Fibroblast of lung (primary cell): ENCODE measurements at regions not wholly inside any gene's neighbourhood (a gene's known extent, or its start where the extent isn't known, plus 50 kb on each side); places are given as distances from the start of the nearest gene placed in this dataset.
A peak's percentile ranks its signal among the peaks of the same experiment; 100 is the strongest.

Source experiments
- DNase-seq, 2 donors: peaks; one replicate each; pipeline versions ENCODE4 v3.0.0 to v3.0.0-alpha.2; 2010; ENCODE audit warnings: low read depth in 2 of 2
- H2AFZ ChIP-seq: 2 replicates; pipeline ENCODE4 v1.5.1; 2012; ENCODE audit warnings: low read length, control low read depth, inconsistent platforms
- H3K27ac ChIP-seq: 2 replicates; pipeline ENCODE4 v1.5.1; 2011; ENCODE audit warnings: low read length, control low read depth; ENCODE audit not compliant: insufficient read depth
- H3K27me3 ChIP-seq: 2 replicates; pipeline ENCODE4 v1.5.1; 2011; ENCODE audit warnings: mild to moderate bottlenecking, low read length; ENCODE audit not compliant: control insufficient read depth, insufficient read depth
- H3K36me3 ChIP-seq: 2 replicates; pipeline ENCODE4 v1.5.1; 2011; ENCODE audit warnings: low read length; ENCODE audit not compliant: control insufficient read depth, insufficient read depth
- H3K4me1 ChIP-seq: 2 replicates; pipeline ENCODE4 v1.5.1; 2011; ENCODE audit warnings: low read length; ENCODE audit not compliant: control insufficient read depth, insufficient read depth; ENCODE audit errors: extremely low read depth
- H3K4me2 ChIP-seq: 2 replicates; pipeline ENCODE4 v1.5.1; 2011; ENCODE audit warnings: low read length, control low read depth; ENCODE audit not compliant: insufficient read depth; ENCODE audit errors: extremely low read depth
- H3K4me3 ChIP-seq, 4 experiments: fragments of 200-600 bp in 1 of 4; sonication (generic) in 1 of 4; replicated peaks in 1 of 4; 2 replicates each; pipeline ENCODE4 v1.5.1; 2011 to 2016; ENCODE audit warnings: low read length in 4 of 4, low read depth in 3 of 4, mild to moderate bottlenecking in 3 of 4, control low read depth in 2 of 4, inconsistent platforms in 1 of 4, mixed read lengths in 1 of 4; ENCODE audit not compliant: insufficient read depth in 1 of 4; ENCODE audit errors: control extremely low read depth in 1 of 4
- H3K79me2 ChIP-seq: 2 replicates; pipeline ENCODE4 v1.5.1; 2012; ENCODE audit warnings: mild to moderate bottlenecking, low read length, inconsistent platforms; ENCODE audit not compliant: control insufficient read depth, insufficient read depth
- H3K9ac ChIP-seq: 2 replicates; pipeline ENCODE4 v1.5.1; 2011; ENCODE audit warnings: mild to moderate bottlenecking, low read length, control low read depth; ENCODE audit not compliant: insufficient read depth
- H3K9me3 ChIP-seq: 2 replicates; pipeline ENCODE4 v1.5.1; 2012; ENCODE audit warnings: low read depth, low read length; ENCODE audit not compliant: control insufficient read depth, insufficient read depth
- H4K20me1 ChIP-seq: 2 replicates; pipeline ENCODE4 v1.5.1; 2011; ENCODE audit warnings: low read length; ENCODE audit not compliant: control insufficient read depth, insufficient read depth; ENCODE audit errors: extremely low read depth
- EZH2 ChIP-seq: IDR thresholded peaks from 2 replicates; pipeline ENCODE4 v1.5.1; 2012; ENCODE audit warnings: low read length, control low read depth, mild to moderate bottlenecking; ENCODE audit errors: missing control alignments
- TF ChIP-seq, protein P1 (sequence below), 2 donors: IDR thresholded peaks in 1 of 2; conservative IDR thresholded peaks in 1 of 2; 1 replicate in 1 of 2; 2 replicates in 1 of 2; pipeline ENCODE4 v1.5.1; 2011 to 2012; ENCODE audit warnings: low read length in 2 of 2, control low read depth in 1 of 2, inconsistent platforms in 1 of 2, low read depth in 1 of 2, mild to moderate bottlenecking in 1 of 2

DNA sequence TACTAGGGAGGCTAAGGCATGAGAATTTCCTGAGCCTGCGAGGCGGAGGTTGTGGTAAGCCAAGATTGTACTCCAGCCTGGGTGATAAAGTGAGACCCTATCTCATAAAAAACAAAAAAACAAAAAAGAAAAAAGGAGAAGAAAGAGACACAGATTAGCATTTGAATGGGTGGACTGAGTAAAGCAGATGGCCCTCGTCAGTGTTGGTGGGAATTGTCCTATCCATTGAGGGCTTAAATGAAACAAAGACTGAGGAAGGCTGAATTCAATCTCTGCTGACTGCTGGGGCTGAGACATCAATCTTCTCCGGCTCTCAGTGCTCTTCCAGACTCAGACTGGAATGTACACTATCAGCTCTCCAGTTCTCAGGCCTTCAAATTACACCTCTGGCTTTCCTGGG, 136.8 kb downstream of the SLC7A11 start:
- Histone ChIP-seq H3K4me3 (no peak overlapping the region), H2AFZ (no peak overlapping the region), H3K9me3 (no peaks in the 10 kb centered on the region), H4K20me1 (no peaks in the 10 kb centered on the region), H3K4me2 (no peak overlapping the region), H3K9ac (no peak overlapping the region), H3K79me2 (no peaks in the 10 kb centered on the region), H3K36me3 (no peaks in the 10 kb centered on the region), H3K4me1 (no peaks in the 10 kb centered on the region), H3K27me3 (no peaks in the 10 kb centered on the region), H3K27ac (no peak overlapping the region)
- TF ChIP-seq EZH2, result no peak
- TF ChIP-seq, protein P1, sequence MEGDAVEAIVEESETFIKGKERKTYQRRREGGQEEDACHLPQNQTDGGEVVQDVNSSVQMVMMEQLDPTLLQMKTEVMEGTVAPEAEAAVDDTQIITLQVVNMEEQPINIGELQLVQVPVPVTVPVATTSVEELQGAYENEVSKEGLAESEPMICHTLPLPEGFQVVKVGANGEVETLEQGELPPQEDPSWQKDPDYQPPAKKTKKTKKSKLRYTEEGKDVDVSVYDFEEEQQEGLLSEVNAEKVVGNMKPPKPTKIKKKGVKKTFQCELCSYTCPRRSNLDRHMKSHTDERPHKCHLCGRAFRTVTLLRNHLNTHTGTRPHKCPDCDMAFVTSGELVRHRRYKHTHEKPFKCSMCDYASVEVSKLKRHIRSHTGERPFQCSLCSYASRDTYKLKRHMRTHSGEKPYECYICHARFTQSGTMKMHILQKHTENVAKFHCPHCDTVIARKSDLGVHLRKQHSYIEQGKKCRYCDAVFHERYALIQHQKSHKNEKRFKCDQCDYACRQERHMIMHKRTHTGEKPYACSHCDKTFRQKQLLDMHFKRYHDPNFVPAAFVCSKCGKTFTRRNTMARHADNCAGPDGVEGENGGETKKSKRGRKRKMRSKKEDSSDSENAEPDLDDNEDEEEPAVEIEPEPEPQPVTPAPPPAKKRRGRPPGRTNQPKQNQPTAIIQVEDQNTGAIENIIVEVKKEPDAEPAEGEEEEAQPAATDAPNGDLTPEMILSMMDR (conservative IDR thresholded peaks at IDR 0.05 in 1 of 2, IDR thresholded peaks at IDR 0.05 in 1 of 2; ENCODE audit: low read depth in 1 of 2, low read length in 2 of 2), result no peak
- DNase-seq, result no peak

DNA sequence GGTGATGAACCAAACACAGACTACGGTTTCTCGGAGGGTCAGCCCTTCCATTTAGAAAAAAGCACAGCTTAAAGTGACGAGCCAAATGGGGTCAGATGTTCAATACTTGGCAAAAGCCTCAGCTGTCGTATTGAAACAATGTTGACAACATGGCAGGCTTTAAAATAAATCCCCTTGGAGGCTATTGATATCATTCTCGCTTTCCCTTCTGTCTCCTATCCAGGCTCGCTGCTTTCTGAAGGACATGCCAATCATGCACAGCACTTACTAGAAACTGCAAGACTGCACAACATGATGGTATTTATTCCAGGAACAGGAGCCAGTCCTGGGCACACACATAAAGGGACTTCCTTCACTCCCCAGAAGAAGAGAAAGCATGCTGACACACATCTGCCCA, 137.9 kb downstream of the SLC7A11 start:
- no peaks in the 10 kb centered on the region for H4K20me1 ChIP-seq
- no peaks in the 10 kb centered on the region for H3K9me3 ChIP-seq
- TF ChIP-seq EZH2, result no peak
- TF ChIP-seq, protein P1 (conservative IDR thresholded peaks at IDR 0.05 in 1 of 2, IDR thresholded peaks at IDR 0.05 in 1 of 2; ENCODE audit: low read depth in 1 of 2, low read length in 2 of 2), result no peak
- no peak overlapping the region for H3K9ac ChIP-seq
- H3K4me2 ChIP-seq, result peak overlapping the region; percentile 13
- H3K36me3 ChIP-seq, result no peaks in the 10 kb centered on the region
- peak overlapping the region; percentile 22 for H2AFZ ChIP-seq
- H3K27ac ChIP-seq, result no peak overlapping the region
- no peaks in the 10 kb centered on the region for H3K27me3 ChIP-seq
- H3K4me3 ChIP-seq, result peak overlapping the region in 2 of 4 experiments; percentile 15 to 33
- peak in 1 of 2 donors; percentile 16 for DNase-seq
- no peaks in the 10 kb centered on the region for H3K4me1 ChIP-seq
- H3K79me2 ChIP-seq, result no peaks in the 10 kb centered on the region

DNA sequence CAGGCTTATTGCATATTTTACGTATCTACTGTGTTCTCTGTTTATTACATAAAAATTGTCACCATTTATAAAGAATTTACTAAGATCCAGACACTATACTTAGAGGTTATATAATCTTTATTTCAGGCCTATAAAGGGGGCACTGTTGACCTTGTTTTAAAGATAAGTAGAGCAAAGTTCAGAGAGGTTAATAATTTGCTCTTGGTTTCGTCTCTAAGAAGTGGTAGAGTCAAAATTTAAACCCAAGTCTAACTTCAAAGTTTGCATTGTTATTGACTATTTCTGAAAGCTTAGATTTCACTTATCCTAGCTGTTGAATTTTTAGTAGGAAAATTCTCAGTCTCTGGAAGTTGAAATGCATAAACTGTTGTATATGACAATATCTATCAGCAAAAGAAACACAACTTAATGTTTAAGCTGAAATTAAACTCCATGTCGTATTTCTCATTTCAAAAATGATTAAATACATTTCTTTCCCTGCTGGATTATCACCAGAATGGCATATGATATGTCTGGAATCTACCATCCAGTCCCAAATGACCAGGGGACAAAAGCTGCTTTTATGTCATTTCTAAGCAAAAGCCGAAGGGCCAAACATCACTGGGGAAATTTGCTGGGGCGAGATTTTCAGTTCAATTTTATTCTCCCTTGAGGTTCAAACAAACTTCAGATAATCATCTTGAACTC, 138.4 kb downstream of the SLC7A11 start:
- H2AFZ ChIP-seq, result peak overlapping the region; percentile 22

More for the DNA sequence above, 138.4 kb downstream of the SLC7A11 start:
- Histone ChIP-seq H4K20me1 (no peaks in the 10 kb centered on the region), H3K9me3 (no peaks in the 10 kb centered on the region), H3K79me2 (no peaks in the 10 kb centered on the region), H3K4me3 (peak overlapping the region in 2 of 4 experiments; percentile 15 to 33), H3K36me3 (no peaks in the 10 kb centered on the region), H3K27ac (no peak overlapping the region), H3K27me3 (no peaks in the 10 kb centered on the region), H3K9ac (no peak overlapping the region), H3K4me2 (peak overlapping the region; percentile 13), H3K4me1 (no peaks in the 10 kb centered on the region)
- TF ChIP-seq EZH2, result no peak
- TF ChIP-seq, protein P1 (conservative IDR thresholded peaks at IDR 0.05 in 1 of 2, IDR thresholded peaks at IDR 0.05 in 1 of 2; ENCODE audit: low read depth in 1 of 2, low read length in 2 of 2), result no peak
- no peak for DNase-seq
